ENCODE measurements at regions not wholly inside any gene's neighbourhood (a gene's known extent, or its start where the extent isn't known, plus 50 kb on each side); places are given as distances from the start of the nearest gene placed in this dataset.

DNA sequence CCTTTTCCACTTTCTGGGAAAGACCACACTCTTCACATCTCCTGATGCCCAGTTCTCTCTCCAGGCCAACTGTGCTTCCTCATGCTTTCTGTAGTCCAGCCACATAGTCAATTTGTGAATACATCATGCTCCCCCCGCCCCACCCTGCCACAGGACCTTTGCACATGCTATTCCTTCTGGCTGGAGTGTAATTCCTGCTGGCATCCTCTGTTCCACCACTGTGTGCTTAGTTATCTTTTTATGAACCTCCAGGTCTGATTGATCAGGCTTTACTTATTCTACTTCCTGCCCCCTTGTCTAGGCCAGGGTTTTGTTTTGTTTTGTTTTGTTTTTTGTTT, 372.6 kb upstream of the RIOK2 start:
- H3K9me3 ChIP-seq: no peaks in the 10 kb centered on the region
- H3K4me3 ChIP-seq: no peak overlapping the region
- no peaks in the 10 kb centered on the region for H3K27me3 ChIP-seq
- H3K36me3 ChIP-seq: no peaks in the 10 kb centered on the region
- intact Hi-C loops (cut with DNase I): no loop called here
- WGBS: 96% methylated on average over 1 of the region's 1 CpG
- H3K27ac ChIP-seq (replicated peaks in 1 of 4): no peak overlapping the region
- TF ChIP-seq POLR2A (IDR thresholded peaks at IDR 0.05; ENCODE audit: low read depth) (no peak), EP300 (IDR thresholded peaks at IDR 0.05) (no peak), POLR2AphosphoS5 (IDR thresholded peaks at IDR 0.05) (no peak)
- TF ChIP-seq, protein P1, sequence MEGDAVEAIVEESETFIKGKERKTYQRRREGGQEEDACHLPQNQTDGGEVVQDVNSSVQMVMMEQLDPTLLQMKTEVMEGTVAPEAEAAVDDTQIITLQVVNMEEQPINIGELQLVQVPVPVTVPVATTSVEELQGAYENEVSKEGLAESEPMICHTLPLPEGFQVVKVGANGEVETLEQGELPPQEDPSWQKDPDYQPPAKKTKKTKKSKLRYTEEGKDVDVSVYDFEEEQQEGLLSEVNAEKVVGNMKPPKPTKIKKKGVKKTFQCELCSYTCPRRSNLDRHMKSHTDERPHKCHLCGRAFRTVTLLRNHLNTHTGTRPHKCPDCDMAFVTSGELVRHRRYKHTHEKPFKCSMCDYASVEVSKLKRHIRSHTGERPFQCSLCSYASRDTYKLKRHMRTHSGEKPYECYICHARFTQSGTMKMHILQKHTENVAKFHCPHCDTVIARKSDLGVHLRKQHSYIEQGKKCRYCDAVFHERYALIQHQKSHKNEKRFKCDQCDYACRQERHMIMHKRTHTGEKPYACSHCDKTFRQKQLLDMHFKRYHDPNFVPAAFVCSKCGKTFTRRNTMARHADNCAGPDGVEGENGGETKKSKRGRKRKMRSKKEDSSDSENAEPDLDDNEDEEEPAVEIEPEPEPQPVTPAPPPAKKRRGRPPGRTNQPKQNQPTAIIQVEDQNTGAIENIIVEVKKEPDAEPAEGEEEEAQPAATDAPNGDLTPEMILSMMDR (IDR thresholded peaks at IDR 0.05): no peak
- no peak for DNase-seq (ENCODE audit: extremely low spot score)
- peaks cover 0 to 10% (median 4%) of the 10 kb centered on the region in 4 donors for H3K4me1 ChIP-seq

DNA sequence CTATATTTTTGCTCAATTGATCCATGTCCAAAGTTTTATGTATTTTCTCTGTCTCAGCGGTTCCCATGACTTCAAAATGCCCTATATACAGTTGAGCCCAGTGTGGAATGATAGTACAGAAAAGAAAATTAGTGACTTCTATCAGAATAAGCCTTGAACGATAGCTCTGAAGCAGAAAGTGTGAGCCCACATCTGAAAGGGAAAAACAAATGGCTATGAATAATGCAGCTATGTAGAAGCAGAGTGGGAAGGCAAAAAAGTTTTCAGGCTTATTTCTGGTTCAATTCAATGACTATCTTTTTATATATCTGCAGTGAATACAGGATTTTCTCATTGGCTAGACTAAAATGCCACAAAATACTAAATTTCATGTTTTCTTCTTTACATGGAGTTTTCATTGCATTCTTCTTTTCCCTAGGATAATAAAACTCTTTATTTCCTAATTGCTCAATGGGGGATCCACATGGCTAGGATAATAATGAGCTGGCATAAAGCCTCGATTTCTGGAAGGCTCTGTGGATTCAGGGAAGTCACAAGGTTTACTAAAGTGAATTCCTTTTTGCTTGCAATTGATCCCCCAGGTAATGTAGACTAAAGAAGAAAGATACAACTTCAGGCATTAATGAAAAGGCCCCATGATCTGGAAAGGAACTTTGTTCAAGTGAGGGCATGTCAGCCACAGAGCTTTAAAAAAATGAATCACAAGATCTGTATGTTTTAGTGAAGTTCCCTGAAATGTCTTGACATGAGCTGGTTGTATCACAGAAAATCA, 377.0 kb upstream of the RIOK2 start:
- no peak overlapping the region for H3K27ac ChIP-seq (replicated peaks in 1 of 4)
- no peak overlapping the region for H3K4me3 ChIP-seq
- H3K36me3 ChIP-seq: no peaks in the 10 kb centered on the region
- intact Hi-C loops (cut with DNase I): no loop called here
- H3K9me3 ChIP-seq: no peaks in the 10 kb centered on the region
- no peaks in the 10 kb centered on the region for H3K27me3 ChIP-seq
- TF ChIP-seq POLR2A (IDR thresholded peaks at IDR 0.05; ENCODE audit: low read depth) (no peak), EP300 (IDR thresholded peaks at IDR 0.05) (no peak), POLR2AphosphoS5 (IDR thresholded peaks at IDR 0.05) (no peak)
- TF ChIP-seq, protein P1 (IDR thresholded peaks at IDR 0.05): no peak
- no peak for DNase-seq (ENCODE audit: extremely low spot score)
- H3K4me1 ChIP-seq: peaks cover 0 to 4% (median 2%) of the 10 kb centered on the region in 4 donors
- 82% methylated on average over 3 of the region's 3 CpGs for WGBS

DNA sequence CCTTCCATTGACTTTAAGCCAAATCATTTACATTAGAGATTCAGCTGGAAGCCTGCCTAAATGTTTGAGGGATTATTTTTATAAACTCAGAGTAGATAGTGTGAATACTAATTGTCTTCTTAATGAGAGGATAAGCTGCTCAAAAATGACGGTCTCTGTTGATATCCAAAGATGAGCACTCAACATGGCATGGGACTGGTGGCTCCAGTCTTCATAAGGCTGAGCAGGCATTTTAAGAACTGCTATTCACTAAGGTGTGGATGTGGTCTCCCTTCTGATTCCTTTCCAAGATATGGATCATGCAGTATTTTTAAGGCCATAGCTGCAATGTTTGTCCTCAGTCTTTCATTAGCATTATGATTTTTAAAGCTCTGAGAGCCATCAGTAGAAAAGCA, 377.5 kb upstream of the RIOK2 start:
- Histone ChIP-seq H3K4me3 (no peak overlapping the region), H3K27me3 (no peaks in the 10 kb centered on the region), H3K9me3 (peaks cover 0 to 1% (median 0%) of the 10 kb centered on the region in 4 donors), H3K4me1 (no peaks in the 10 kb centered on the region), H3K27ac (replicated peaks in 1 of 4) (no peak overlapping the region), H3K36me3 (no peaks in the 10 kb centered on the region)
- no peak for TF ChIP-seq POLR2A (IDR thresholded peaks at IDR 0.05; ENCODE audit: low read depth)
- TF ChIP-seq, protein P1 (IDR thresholded peaks at IDR 0.05): no peak
- no peak for TF ChIP-seq POLR2AphosphoS5 (IDR thresholded peaks at IDR 0.05)
- TF ChIP-seq EP300 (IDR thresholded peaks at IDR 0.05): no peak
- intact Hi-C loops (cut with DNase I): no loop called here
- DNase-seq (ENCODE audit: extremely low spot score): no peak
- 94% methylated on average over 1 of the region's 1 CpG for WGBS

DNA sequence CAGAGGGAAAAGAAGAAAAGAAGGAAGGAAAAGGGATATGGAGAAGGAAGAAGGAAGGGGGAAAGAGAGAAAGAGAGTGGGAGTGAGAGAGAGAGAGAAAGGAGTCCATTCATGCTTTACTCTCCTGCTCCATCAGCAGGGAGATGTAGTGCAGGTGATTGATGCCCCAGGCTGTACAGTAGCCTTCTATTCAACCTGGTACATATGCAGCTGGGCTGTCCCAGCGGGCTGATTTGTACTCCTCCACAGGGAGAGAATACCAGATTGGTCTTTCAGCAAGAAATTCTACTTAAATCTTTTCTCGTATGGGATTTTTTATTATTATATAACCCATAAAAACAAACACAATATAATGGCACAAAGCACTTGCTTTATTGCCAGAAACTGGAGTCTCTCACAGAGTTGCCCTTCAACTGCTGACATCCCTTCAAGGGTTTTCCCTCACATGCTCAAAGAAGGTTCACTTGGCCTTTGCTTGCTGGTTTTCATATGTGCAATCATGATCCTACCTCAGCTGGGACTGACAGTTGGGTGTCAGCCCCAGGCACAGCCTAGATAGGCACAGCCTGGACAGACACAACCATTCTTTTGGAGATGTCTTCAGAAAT, 380.1 kb upstream of the RIOK2 start:
- 69% methylated on average over 2 of the region's 2 CpGs for WGBS

More for the DNA sequence above, 380.1 kb upstream of the RIOK2 start:
- TF ChIP-seq, protein P1 (IDR thresholded peaks at IDR 0.05): no peak
- no peak for TF ChIP-seq EP300 (IDR thresholded peaks at IDR 0.05)
- H3K9me3 ChIP-seq: peaks cover 0 to 10% (median 3%) of the 10 kb centered on the region in 4 donors
- no peaks in the 10 kb centered on the region for H3K4me1 ChIP-seq
- H3K27ac ChIP-seq (replicated peaks in 1 of 4): no peak overlapping the region
- intact Hi-C loops (cut with DNase I): no loop called here
- H3K27me3 ChIP-seq: no peaks in the 10 kb centered on the region
- H3K36me3 ChIP-seq: no peaks in the 10 kb centered on the region
- no peak overlapping the region for H3K4me3 ChIP-seq
- DNase-seq (ENCODE audit: extremely low spot score): no peak
